ENCODE measurements at regions not wholly inside any gene's neighbourhood (a gene's known extent, or its start where the extent isn't known, plus 50 kb on each side); places are given as distances from the start of the nearest gene placed in this dataset.

DNA sequence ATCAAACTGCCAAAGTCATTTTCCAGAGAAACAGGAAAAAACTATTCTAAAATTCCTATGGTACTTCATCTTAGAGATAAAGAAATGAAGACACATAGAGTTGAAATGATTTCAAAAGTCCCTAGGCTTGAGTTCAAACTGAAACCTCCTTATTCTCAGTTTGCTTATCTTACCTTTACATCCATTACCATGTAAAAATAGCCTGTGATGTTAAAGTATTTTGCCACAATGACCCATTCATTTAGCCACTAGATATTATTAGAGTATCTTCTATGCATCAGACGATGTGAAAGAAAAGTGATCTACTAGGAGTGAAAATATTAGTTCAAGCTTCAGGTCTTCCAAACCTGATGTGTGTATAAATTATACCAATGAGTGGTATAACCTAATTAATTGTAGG lies 55.1 kb upstream of the TTC14 start:
- H3K9me3 ChIP-seq (ENCODE audit: low read depth, low read length, poor library complexity, severe bottlenecking), result no peaks in the 10 kb centered on the region
- no peaks in the 10 kb centered on the region for H3K27me3 ChIP-seq (replicated peaks; ENCODE audit: insufficient read depth, low read depth, low read length, poor library complexity)
- H3K4me1 ChIP-seq (ENCODE audit: insufficient read depth, low read length, poor library complexity, severe bottlenecking), result no peaks in the 10 kb centered on the region
- no peak overlapping the region for H3K27ac ChIP-seq (ENCODE audit: low read depth, low read length, poor library complexity, severe bottlenecking)
- H3K4me3 ChIP-seq (ENCODE audit: low read depth, low read length, poor library complexity, severe bottlenecking), result no peak overlapping the region
- no peak for DNase-seq (ENCODE audit: low spot score)
- CTCF ChIA-PET, result no interaction called here
- POLR2A ChIA-PET (ENCODE audit: low non-redundant PET), result no interaction called here
- TF ChIP-seq EZH2 (IDR thresholded peaks at IDR 0.05; ENCODE audit: borderline replicate concordance, low read depth, low read length, poor library complexity, severe bottlenecking), result no peak
- TF ChIP-seq, protein P1, sequence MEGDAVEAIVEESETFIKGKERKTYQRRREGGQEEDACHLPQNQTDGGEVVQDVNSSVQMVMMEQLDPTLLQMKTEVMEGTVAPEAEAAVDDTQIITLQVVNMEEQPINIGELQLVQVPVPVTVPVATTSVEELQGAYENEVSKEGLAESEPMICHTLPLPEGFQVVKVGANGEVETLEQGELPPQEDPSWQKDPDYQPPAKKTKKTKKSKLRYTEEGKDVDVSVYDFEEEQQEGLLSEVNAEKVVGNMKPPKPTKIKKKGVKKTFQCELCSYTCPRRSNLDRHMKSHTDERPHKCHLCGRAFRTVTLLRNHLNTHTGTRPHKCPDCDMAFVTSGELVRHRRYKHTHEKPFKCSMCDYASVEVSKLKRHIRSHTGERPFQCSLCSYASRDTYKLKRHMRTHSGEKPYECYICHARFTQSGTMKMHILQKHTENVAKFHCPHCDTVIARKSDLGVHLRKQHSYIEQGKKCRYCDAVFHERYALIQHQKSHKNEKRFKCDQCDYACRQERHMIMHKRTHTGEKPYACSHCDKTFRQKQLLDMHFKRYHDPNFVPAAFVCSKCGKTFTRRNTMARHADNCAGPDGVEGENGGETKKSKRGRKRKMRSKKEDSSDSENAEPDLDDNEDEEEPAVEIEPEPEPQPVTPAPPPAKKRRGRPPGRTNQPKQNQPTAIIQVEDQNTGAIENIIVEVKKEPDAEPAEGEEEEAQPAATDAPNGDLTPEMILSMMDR (conservative IDR thresholded peaks at IDR 0.05; ENCODE audit: low read depth, low read length), result no peak
- BruUV-seq (replicated peaks), result no TSS peak
- H3K36me3 ChIP-seq (ENCODE audit: insufficient read depth, low read length, poor library complexity, severe bottlenecking), result no peaks in the 10 kb centered on the region
- intact Hi-C loops (cut with micrococcal nuclease; ENCODE audit: unreplicated experiment), result no loop called here

DNA sequence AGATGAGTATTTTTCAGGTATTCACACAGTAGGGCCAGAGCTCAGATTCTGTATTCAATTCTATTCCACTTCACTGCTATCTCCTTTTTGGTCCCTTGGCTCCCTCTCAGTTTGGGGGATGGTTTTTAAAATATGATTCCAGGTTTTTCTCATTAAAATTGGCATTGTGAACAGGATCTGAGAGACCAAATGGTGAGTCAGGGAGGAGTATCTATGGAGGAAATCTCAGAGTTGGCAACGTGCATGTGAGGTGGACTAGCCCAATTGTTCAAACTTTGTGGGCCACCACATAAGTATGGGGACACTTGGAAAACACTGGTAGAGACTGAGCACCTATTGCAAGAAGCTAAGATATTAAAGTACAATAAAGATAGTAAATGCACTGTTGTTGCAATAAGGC lies 53.9 kb upstream of the TTC14 start:
- CTCF ChIA-PET, result no interaction called here
- no TSS peak for BruUV-seq (replicated peaks)

More for the DNA sequence above, 53.9 kb upstream of the TTC14 start:
- H3K4me3 ChIP-seq (ENCODE audit: low read depth, low read length, poor library complexity, severe bottlenecking), result no peak overlapping the region
- H3K4me1 ChIP-seq (ENCODE audit: insufficient read depth, low read length, poor library complexity, severe bottlenecking), result no peaks in the 10 kb centered on the region
- DNase-seq (ENCODE audit: low spot score), result no peak
- H3K27me3 ChIP-seq (replicated peaks; ENCODE audit: insufficient read depth, low read depth, low read length, poor library complexity), result no peaks in the 10 kb centered on the region
- intact Hi-C loops (cut with micrococcal nuclease; ENCODE audit: unreplicated experiment), result no loop called here
- POLR2A ChIA-PET (ENCODE audit: low non-redundant PET), result no interaction called here
- no peak overlapping the region for H3K27ac ChIP-seq (ENCODE audit: low read depth, low read length, poor library complexity, severe bottlenecking)
- no peaks in the 10 kb centered on the region for H3K9me3 ChIP-seq (ENCODE audit: low read depth, low read length, poor library complexity, severe bottlenecking)
- H3K36me3 ChIP-seq (ENCODE audit: insufficient read depth, low read length, poor library complexity, severe bottlenecking), result no peaks in the 10 kb centered on the region
- TF ChIP-seq, protein P1 (conservative IDR thresholded peaks at IDR 0.05; ENCODE audit: low read depth, low read length), result no peak
- TF ChIP-seq EZH2 (IDR thresholded peaks at IDR 0.05; ENCODE audit: borderline replicate concordance, low read depth, low read length, poor library complexity, severe bottlenecking), result no peak
